Epithelial cell of esophagus (primary cell): ENCODE measurements at regions not wholly inside any gene's neighbourhood (a gene's known extent, or its start where the extent isn't known, plus 50 kb on each side); places are given as distances from the start of the nearest gene placed in this dataset.

Experiments
- DNase-seq: peaks from one replicate; pipeline ENCODE4 v3.0.0; 2010; ENCODE audit warnings: low read depth
- H3K4me3 ChIP-seq: 2 replicates; pipeline ENCODE4 v1.5.1; 2011; ENCODE audit warnings: mild to moderate bottlenecking, low read length, control low read depth
- CTCF ChIP-seq: IDR thresholded peaks from 2 replicates; pipeline ENCODE4 v1.5.1; 2011; ENCODE audit warnings: low read depth, mild to moderate bottlenecking, low read length, control low read depth, inconsistent platforms; ENCODE audit not compliant: insufficient read depth; ENCODE audit errors: missing control alignments

GRCh38 chr13:48864100-48864499, 111.6 kb upstream of the FNDC3A start:
- no peak overlapping the region for H3K4me3 ChIP-seq
- TF ChIP-seq CTCF: no peak
- DNase-seq: no peak

GRCh38 chr13:48866249-48866648, 109.5 kb upstream of the FNDC3A start:
- no peak for DNase-seq
- no peak for TF ChIP-seq CTCF
- H3K4me3 ChIP-seq: no peak overlapping the region

- H3K4me3 ChIP-seq: no peak overlapping the region
- no peak for DNase-seq
- no peak for TF ChIP-seq CTCF
Measured at GRCh38 chr13:48873081-48873480, 102.6 kb upstream of the FNDC3A start.

GRCh38 chr13:48873587-48873986, 102.1 kb upstream of the FNDC3A start:
- H3K4me3 ChIP-seq: no peak overlapping the region
- no peak for TF ChIP-seq CTCF

GRCh38 chr13:48874165-48874564, 101.5 kb upstream of the FNDC3A start:
- DNase-seq: no peak
- no peak for TF ChIP-seq CTCF
- no peak overlapping the region for H3K4me3 ChIP-seq

More at GRCh38 chr13:48873587-48873986, 102.1 kb upstream of the FNDC3A start:
- DNase-seq: peak; percentile 71

- DNase-seq: no peak
- TF ChIP-seq CTCF: no peak
- H3K4me3 ChIP-seq: no peak overlapping the region
Measured at GRCh38 chr13:48875047-48875446, 100.7 kb upstream of the FNDC3A start.

- no peak for TF ChIP-seq CTCF
- no peak for DNase-seq
- no peak overlapping the region for H3K4me3 ChIP-seq
Measured at GRCh38 chr13:48876289-48876688, 99.4 kb upstream of the FNDC3A start.
